Choroid plexus epithelial cell (primary cell): ENCODE measurements at regions not wholly inside any gene's neighbourhood (a gene's known extent, or its start where the extent isn't known, plus 50 kb on each side); places are given as distances from the start of the nearest gene placed in this dataset.

Experiments
- DNase-seq: peaks from one replicate; pipeline ENCODE4 v3.0.0-alpha.2; 2010; ENCODE audit warnings: low read depth
- H3K4me3 ChIP-seq: 2 replicates; pipeline ENCODE4 v1.5.1; 2011; ENCODE audit warnings: low read depth, mild to moderate bottlenecking, control low read depth, low read length, moderate library complexity
- CTCF ChIP-seq: conservative IDR thresholded peaks from 2 replicates; pipeline ENCODE4 v1.5.1; 2011; ENCODE audit warnings: low read depth, mild to moderate bottlenecking, control low read depth, inconsistent platforms, low read length, moderate library complexity

GRCh38 chr1:57479471-57479870, 55.6 kb upstream of the DAB1 start:
- DNase-seq: no peak
- no peak overlapping the region for H3K4me3 ChIP-seq
- no peak for TF ChIP-seq CTCF

GRCh38 chr1:57475366-57475765, 51.5 kb upstream of the DAB1 start:
- no peak for DNase-seq
- H3K4me3 ChIP-seq: no peak overlapping the region
- TF ChIP-seq CTCF: no peak

GRCh38 chr1:57474137-57474750, 50.4 kb upstream of the DAB1 start:
- H3K4me3 ChIP-seq: no peak overlapping the region
- DNase-seq: peak; percentile 74
- TF ChIP-seq CTCF: no peak
